GM19452 (cell line): ENCODE measurements at regions not wholly inside any gene's neighbourhood (a gene's known extent, or its start where the extent isn't known, plus 50 kb on each side); places are given as distances from the start of the nearest gene placed in this dataset.
A peak's percentile ranks its signal among the peaks of the same experiment; 100 is the strongest.
"Not testable (repeated sequence)": the region's sequence is repeated elsewhere in the genome, so short reads cannot be mapped to it uniquely, and the experiment has no call there.

Experiments
- ATAC-seq: cut with Tn5 transposase; IDR thresholded peaks from one replicate; pipeline ENCODE4 v1.9.1; 2021; ENCODE audit not compliant: unreplicated experiment

- ATAC-seq = no peak
Observed at GRCh38 chr12:86526060-86526595, 269.9 kb upstream of the MGAT4C start.

DNA sequence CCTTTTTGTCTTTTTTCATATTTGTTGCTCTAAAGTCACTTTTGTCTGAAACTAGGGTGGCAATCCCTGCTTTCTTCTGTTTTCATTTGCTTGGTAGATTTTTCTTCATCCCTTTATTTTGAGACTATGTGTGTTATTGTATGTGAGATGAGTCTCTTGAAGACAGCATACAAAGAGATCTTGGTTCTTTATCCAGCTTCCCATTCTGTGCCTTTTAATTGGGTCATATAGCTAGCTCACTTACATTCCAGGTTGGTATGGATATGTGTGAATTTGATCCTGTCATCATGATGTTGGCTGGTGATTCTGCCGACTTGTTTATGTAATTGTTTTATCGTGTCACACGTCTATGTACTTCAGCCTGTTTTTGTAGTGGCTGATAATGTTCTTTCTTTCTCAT is 267.7 kb upstream of the MGAT4C start:
- no peak for ATAC-seq

DNA sequence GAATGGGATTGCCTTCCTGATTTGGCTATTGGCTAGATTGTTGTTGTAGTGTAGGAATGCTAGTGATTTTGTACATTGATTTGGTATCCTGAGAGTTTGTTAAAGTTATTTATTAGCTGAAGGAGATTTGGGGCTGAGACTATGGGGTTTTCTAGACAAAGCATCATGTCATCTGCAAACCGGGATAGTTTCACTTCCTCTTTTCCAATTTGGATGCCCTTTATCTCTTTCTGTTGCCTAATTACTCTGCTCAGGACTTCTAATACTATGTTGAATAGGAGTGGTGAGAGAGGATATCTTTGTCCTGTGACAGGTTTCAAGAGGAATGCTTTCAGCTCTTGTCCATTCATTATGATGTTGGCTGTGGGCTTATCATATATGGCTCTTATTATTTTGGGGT is 265.7 kb upstream of the MGAT4C start:
- no peak for ATAC-seq

- ATAC-seq = peak; percentile 32
Observed at GRCh38 chr12:86513226-86513625, 257.0 kb upstream of the MGAT4C start.

GRCh38 chr12:86496595-86496994 is 240.4 kb upstream of the MGAT4C start:
- ATAC-seq = no peak

- no peak for ATAC-seq
Observed at GRCh38 chr12:86484473-86484872, 228.3 kb upstream of the MGAT4C start.

DNA sequence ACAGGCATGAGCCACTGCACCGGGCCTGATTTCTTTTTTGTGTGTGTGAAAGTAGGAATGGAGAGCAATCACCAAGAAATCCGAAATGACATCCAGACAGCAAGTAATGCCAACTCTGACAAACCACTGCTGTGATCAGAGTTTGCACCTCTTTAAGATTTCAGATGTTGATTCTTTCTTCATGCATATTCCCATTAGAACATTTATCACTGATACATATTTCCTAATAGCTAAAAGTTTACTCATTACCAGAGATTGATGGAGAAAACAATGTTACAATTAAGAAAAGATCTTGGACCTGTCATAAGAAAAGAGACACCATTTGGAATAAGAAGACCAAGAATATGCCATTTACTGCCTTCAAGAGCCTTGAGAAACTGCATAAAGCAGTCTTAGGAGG is 217.0 kb upstream of the MGAT4C start:
- no peak for ATAC-seq

- ATAC-seq = no peak
Observed at GRCh38 chr12:86456776-86457175, 200.6 kb upstream of the MGAT4C start.

GRCh38 chr12:86456241-86456640 is 200.1 kb upstream of the MGAT4C start:
- no peak for ATAC-seq

DNA sequence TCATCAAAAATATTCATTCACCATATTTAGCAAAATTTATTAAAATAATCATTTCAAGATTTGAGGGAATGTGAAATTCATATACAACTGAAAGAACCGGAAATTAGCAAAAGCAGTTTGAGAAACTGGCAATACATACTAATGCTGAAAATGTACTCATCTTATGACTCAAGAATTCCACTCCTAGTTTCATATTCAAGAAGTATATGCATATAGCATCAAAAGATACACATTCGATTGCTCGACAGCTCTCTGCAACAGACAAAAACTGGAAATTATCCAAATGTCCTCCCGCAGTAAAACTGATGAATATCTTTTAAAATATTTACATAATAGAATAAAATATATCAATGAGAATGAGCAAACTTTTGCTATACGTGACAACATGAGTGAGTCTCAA is 189.2 kb upstream of the MGAT4C start:
- ATAC-seq = no peak

GRCh38 chr12:86435053-86435452 is 178.9 kb upstream of the MGAT4C start:
- no peak for ATAC-seq

- no peak for ATAC-seq
Observed at GRCh38 chr12:86429824-86430223, 173.6 kb upstream of the MGAT4C start.

DNA sequence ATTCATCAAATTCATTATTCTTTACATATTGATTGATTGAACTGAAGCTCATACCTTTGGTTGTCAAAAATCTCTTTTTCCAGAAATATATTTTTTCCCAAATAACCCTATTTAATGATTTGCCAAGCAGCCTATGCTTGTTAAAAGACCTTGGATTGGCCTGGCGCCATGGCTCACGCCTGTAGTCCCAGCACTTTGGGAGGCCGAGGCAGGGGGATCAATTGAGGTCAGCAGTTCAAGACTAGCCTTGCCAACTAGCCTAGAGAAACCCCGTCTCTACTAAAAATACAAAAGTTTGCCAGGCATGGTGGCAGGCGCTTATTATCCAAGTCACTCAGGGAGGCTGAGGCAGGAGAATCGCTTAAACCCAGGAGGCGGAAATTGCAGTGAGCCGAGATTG is 165.1 kb upstream of the MGAT4C start:
- ATAC-seq = no peak

DNA sequence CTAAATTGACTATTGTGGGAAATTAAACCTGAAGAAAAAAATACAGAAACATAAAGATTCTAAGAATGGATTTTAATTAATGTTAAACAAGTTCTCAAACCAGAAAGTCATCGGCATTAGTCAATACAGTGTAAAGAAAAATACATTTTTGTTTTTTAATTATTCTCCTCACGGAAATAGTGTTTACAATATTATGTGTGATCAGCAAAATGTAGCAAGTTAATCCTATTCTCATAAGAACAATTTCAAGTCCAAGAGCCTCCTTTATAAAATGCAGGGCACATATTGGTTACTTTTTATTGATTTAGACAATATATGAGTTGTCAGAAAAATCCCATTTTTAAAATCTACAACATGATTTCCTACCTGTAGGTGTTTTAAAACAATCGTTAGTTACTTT is 158.0 kb upstream of the MGAT4C start:
- ATAC-seq = no peak

DNA sequence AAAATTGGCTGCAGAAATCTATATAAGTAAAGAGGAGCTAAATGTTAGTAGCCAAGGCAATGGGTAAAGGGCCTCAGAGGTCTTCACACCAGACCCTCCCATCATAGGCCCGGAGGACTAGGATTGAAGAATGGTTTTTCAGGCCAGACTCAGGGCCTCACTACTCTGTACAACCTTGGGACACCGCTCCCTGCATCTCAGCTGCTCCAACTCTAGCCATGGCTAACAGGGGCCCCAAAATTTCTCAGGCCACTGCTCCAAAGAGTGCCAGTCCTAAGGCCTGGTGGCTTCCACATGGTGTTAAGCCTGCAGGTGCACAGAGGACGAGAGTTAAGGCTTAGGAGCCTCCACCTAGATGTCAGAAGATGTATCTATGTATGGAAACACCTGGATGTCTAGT is 155.5 kb upstream of the MGAT4C start:
- no peak for ATAC-seq

GRCh38 chr12:86407620-86408208 is 151.5 kb upstream of the MGAT4C start:
- ATAC-seq = no peak

DNA sequence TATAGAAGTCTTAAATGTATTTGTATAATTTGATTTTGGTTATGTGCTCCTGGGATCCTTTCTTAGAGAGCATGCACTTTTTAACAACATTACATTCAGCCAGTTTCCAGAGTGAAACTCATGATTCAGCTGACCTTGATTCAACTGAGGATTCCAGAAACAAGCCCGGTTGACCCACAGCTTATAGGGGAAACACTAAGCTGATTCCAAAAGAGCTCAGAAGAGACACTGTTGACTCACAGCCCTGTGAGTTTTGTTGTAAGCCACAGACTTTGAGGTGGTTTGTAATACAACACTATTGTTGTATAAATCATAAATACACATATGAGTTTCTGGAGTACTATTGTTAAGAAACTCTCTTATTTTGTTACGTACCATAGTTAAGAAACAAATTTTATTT is 133.8 kb upstream of the MGAT4C start:
- ATAC-seq = no peak

DNA sequence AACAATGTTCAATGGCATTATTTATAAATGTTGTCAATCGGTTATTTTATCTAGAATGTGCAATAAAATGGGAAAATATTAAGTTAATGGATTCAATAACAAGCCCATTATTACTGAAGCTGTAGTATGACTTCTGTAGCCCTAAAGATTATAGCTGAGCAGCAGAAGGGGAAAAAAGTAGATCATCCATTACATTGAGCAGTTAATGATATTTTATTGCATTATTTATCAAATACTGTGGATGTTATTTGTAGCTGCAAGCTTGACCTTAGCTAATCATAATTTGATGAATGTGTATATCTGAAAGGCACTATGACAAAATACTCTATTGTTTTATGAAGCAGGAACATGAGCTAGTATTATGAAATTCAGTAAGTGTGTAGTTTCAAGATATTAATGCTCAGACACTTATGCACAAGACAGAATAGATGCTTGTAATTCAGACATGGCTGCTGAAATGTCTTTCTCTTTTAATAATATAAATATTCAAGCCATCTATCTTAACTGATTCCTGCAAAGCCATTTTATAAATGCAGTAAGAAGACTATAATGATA is 131.5 kb upstream of the MGAT4C start:
- no peak for ATAC-seq

DNA sequence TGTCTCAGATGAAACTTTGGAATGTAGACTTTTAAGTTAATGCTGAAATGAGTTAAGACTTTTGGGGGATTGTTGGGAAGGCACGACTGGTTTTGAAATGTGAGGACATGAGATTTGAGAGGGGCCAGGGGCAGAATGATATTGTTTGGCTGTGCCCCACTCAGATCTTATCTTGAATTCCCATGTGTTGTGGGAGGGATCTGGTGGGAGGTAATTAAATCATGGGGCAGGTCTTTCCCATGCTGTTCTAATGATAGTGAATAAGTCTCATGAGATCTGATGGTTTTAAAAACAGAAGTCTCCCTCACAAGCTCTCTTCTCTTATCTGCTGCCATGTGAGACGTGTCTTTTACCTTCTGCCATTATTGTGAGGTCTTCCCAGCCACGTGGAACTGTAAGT is 127.6 kb upstream of the MGAT4C start:
- ATAC-seq = not testable (repeated sequence)

GRCh38 chr12:86379337-86379736 is 123.1 kb upstream of the MGAT4C start:
- ATAC-seq = no peak

DNA sequence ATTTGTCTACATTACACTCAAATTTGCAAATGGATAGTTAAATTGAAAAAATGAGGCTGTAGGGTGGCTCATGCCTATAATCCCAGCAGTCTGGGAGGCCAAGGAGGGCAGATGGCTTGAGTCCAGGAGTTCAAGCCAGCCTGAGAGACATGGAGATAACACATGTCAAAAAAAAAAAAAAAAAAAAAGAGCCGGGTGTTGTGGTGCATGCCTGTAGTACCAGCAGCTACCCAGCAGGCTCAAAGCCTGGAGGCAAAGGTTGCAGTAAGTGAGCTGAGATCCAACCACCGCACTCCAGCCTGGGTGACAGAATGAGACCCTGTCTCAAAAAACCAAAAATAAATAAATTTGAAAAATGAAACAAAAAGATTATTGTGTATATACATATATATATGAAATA is 119.9 kb upstream of the MGAT4C start:
- ATAC-seq = no peak

DNA sequence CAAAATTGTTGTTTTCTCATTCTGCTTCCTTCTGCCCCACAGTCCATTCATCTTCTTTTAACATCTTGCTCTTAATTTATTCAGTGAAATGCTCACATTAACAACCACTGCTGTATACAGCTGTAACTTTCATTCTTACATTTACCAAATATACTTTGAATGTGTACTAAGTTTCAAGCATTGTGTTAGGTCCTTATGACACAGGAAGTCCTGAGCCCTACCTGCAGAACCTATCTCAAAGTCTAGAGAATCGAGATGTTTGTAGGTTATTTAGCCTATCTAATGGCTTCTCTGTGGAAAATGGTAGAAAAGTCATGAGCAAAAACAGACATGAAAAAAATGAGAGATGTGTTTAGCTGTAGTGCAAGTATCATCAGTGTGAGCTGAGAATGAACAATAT is 117.6 kb upstream of the MGAT4C start:
- no peak for ATAC-seq

DNA sequence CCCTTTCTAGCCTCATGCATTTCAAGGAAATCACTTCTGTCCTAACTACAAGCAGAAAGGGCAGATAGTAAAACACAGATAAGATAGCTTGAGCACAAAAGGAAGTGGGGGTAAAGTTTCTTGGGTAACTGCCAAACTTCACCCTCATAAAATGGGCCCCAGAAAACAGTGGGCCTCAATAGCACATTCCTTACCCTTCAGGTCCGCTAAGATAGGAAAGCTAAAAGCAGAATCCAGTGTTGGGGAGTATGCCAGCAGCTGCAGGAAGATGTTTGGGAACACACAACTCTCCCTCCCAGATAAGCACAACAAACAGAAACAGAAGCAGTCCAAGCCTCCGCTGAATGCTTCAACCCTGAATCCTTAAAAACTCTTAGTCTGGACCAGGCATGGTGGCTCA is 110.9 kb upstream of the MGAT4C start:
- no peak for ATAC-seq
